GM12865 (cell line): ENCODE measurements at regions not wholly inside any gene's neighbourhood (a gene's known extent, or its start where the extent isn't known, plus 50 kb on each side); places are given as distances from the start of the nearest gene placed in this dataset.

Experiments used
- DNase-seq: peaks from one replicate; pipeline ENCODE4 v3.0.0; 2010; ENCODE audit warnings: low read depth
- H3K4me3 ChIP-seq: 2 replicates; pipeline ENCODE4 v1.5.1; 2011; ENCODE audit warnings: mild to moderate bottlenecking, low read depth, low read length, control low read depth
- TF ChIP-seq, protein P1 (sequence below): IDR thresholded peaks from 2 replicates; pipeline ENCODE4 v1.5.1; 2011; ENCODE audit warnings: low read length, control low read depth, low read depth, inconsistent platforms; ENCODE audit not compliant: insufficient read depth; ENCODE audit errors: missing control alignments

DNA sequence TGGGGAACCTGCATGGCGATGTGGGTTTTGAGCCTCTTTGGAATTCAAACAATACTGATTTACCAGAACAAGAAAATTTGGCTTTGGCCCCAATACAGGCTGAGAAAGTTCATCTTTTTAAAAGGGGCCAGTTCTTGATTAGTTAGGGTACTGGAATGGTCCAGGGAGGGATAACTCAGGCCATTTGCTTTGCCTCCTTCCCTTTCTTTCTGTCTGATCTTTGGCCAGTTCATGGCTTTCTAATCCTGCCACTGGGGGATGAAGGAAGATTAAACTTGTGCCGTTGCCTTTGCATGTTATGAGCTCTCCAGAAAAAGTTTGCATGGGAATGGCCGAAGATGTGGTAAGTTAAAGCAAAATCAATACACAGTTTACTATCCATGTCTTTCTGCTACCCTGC lies 78.4 kb downstream of the ADAMTS15 start:
- H3K4me3 ChIP-seq = no peak overlapping the region
- TF ChIP-seq, protein P1, sequence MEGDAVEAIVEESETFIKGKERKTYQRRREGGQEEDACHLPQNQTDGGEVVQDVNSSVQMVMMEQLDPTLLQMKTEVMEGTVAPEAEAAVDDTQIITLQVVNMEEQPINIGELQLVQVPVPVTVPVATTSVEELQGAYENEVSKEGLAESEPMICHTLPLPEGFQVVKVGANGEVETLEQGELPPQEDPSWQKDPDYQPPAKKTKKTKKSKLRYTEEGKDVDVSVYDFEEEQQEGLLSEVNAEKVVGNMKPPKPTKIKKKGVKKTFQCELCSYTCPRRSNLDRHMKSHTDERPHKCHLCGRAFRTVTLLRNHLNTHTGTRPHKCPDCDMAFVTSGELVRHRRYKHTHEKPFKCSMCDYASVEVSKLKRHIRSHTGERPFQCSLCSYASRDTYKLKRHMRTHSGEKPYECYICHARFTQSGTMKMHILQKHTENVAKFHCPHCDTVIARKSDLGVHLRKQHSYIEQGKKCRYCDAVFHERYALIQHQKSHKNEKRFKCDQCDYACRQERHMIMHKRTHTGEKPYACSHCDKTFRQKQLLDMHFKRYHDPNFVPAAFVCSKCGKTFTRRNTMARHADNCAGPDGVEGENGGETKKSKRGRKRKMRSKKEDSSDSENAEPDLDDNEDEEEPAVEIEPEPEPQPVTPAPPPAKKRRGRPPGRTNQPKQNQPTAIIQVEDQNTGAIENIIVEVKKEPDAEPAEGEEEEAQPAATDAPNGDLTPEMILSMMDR = no peak

DNA sequence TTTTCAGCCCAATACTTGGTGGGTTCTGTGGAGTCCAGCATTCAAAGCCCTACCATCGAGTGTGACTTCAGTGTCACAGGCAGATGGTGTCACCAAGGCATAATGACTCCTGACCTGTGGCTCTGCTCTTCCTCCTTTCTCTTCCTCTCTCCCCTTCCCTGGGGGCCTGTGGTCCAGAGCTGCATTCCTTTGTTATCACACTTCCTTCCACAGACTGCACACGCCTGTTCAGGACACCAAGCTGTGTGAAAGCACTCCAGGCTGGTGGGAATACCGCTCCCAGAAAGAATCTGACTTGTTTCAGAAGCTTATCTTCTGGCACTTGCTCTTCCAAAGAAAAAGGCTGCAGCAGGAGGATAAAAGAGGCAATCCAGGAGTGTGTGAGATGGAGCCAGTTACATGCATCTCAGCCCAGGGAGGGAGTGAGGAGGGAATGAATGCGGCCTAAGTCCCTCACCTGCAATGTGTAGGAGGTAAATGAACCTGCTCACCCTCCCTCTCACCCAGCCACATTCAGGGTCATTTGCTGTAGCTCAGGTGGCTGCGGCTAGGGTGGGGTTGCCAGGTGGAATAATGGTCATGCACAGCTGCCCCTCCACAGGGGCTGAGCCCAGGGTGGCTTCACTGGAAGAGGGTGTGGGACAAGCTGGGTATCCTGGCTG lies 79.3 kb downstream of the ADAMTS15 start:
- H3K4me3 ChIP-seq = no peak overlapping the region
- TF ChIP-seq, protein P1 = no peak
- no peak for DNase-seq

More for the DNA sequence above, 78.4 kb downstream of the ADAMTS15 start:
- DNase-seq = no peak

DNA sequence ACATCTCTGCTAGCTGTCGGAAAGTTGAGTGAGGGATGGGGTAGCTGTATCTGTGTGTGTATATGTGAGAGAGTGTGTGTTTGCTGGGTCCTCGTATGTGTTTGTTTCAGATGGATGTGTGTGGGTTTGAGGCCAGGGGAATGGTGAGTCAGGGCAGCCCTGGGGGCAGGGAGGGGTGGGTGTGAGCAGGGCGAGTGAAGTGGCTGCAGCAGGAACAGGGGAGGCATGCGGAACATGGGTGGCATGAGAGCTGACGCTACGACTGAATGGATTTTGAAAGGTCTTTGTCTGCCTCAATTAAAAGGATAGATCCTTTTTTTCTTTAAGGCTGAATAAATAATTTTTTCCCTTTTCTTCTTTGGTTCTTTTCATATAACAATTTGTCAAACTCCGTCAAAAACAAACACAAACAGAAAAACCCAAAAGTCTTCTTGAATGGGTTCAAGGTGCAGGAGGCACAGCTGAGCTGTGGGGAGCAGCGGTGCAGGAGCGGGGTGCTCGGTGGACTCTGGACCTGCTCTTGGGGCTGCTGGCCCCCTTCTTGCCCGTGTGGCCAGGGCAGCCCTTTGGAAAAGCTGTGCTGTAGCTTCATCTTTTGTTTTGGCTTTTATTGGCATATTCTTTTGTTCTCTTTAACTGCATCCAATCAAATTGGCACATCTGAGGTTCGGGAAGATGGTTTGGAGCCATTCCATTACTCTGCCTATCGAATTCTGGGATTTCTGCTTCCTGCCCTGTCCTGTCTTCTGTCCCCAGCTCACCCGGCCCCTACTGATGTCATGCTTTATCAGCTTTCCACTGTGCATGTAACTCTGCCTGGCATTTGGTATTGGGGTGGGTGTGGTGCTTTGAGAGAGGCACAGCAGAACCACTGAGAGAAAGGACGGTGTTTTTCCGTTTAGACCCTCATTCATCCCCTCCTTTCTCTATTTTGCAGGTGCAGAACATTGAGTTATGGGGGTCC lies 80.1 kb downstream of the ADAMTS15 start:
- no peak for DNase-seq
- TF ChIP-seq, protein P1 = no peak
- H3K4me3 ChIP-seq = no peak overlapping the region

DNA sequence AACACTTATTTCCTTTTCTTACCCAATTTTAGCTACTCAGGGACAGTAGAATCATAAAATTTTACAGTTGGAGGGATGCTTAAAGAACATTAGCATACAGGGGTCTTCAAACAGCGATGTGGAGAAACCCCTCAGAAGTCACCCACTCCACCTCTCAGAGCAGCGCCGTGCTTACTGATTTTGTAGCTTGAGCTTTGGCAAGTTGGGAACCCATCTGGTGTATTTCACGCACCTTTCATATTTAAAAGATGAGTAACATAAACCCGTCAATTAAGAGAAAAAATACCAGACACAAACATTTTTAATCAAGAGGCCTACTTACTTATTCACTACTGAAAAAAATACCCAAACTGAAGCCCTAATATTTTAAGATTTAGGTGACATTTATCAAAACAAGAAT lies 80.9 kb downstream of the ADAMTS15 start:
- H3K4me3 ChIP-seq = no peak overlapping the region
- TF ChIP-seq, protein P1 = no peak
- no peak for DNase-seq

DNA sequence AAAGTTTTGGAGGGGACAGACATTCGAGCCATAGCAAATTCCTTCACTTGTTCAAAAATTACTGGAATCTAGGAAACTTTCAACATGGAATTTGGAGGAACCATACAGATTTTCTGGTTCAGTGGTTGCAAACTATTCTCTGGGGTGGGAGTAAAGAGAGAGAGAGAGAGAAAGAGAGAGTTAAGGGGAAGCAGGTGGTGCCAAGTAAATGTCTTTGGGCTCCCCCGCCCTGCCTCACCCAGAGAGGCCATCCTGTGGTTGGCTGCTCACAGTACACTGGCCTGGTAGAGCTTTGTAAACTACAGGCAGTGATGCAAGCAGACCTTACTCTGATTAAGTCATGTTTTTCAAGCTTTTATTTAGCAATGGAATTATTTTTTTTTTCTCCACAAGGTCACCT lies 82.6 kb downstream of the ADAMTS15 start:
- no peak for DNase-seq
- TF ChIP-seq, protein P1 = no peak
- no peak overlapping the region for H3K4me3 ChIP-seq

DNA sequence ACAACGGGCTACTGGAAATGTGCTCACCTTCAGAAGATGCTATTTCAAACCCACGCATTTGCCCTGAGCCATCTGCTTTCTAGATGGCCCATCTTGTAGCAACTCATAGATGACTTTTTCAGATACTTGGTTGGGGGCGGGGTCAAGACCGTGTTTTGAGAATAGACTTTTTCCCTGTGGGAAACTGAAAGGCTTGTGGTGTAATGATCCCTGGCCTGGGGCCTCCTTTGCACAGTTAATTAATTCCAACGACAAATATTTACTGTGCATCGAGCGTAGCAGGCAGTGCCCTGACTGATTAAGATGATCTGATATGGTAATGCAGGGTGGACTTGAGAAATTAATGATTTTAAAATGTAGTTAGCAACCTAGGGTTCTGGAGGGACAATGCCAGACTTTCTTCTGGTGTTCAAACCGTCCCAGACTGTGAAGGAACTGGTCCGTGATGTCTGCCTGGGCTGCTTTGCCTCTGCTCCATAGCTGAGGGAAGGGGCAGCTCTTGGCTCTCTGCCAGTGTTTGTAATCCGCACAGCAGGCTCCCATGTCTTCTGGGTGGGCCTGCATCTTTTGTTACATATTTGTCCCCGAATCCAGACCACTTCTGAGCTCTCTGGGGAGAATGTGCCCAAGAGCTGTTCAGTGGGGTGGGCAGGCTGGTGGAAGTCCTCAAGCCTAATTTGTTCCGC lies 84.8 kb downstream of the ADAMTS15 start:
- DNase-seq = no peak
- no peak overlapping the region for H3K4me3 ChIP-seq
- TF ChIP-seq, protein P1 = no peak
